ENCODE measurements at regions not wholly inside any gene's neighbourhood (a gene's known extent, or its start where the extent isn't known, plus 50 kb on each side); places are given as distances from the start of the nearest gene placed in this dataset.

GRCh38 chr12:29895966-29896365 is 112.2 kb upstream of the TMTC1 start:
- TF ChIP-seq CTCF (conservative IDR thresholded peaks at IDR 0.05; ENCODE audit: low read length) (no peak), EZH2phosphoT487 (IDR thresholded peaks at IDR 0.05; ENCODE audit: borderline replicate concordance) (no peak)

Measured in Loucy (cell line).